Activated naive CD8-positive, alpha-beta T cell treated with anti-CD3 and anti-CD28 coated beads for 36 hours (primary cell): ENCODE measurements at regions not wholly inside any gene's neighbourhood (a gene's known extent, or its start where the extent isn't known, plus 50 kb on each side); places are given as distances from the start of the nearest gene placed in this dataset.

ENCODE experiments used
- DNase-seq: peaks from one replicate; pipeline ENCODE4 v3.0.0; 2021
- H3K27ac Mint-ChIP-seq: one replicate; pipeline ENCODE4 v1.8.0; 2022; ENCODE audit warnings: mild to moderate bottlenecking, moderate library complexity, mixed read lengths
- H3K27me3 Mint-ChIP-seq: one replicate; pipeline ENCODE4 v1.8.0; 2022; ENCODE audit warnings: mild to moderate bottlenecking, mixed read lengths
- H3K36me3 Mint-ChIP-seq: one replicate; pipeline ENCODE4 v1.8.0; 2021; ENCODE audit warnings: mild to moderate bottlenecking, mixed read lengths
- H3K4me1 Mint-ChIP-seq: one replicate; pipeline ENCODE4 v1.8.0; 2021; ENCODE audit warnings: mixed read lengths
- H3K4me3 Mint-ChIP-seq: one replicate; pipeline ENCODE4 v1.8.0; 2022; ENCODE audit warnings: mild to moderate bottlenecking, moderate library complexity, mixed read lengths
- H3K9me3 Mint-ChIP-seq: one replicate; pipeline ENCODE4 v1.8.0; 2022; ENCODE audit warnings: mixed read lengths

GRCh38 chr15:99921101-99921500, 187.9 kb upstream of the LYSMD4 start:
- no peaks in the 10 kb centered on the region for H3K9me3 Mint-ChIP-seq
- no peak overlapping the region for H3K27ac Mint-ChIP-seq
- DNase-seq: no peak
- H3K27me3 Mint-ChIP-seq: peaks cover 51% of the 10 kb centered on the region
- H3K36me3 Mint-ChIP-seq: no peaks in the 10 kb centered on the region
- no peaks in the 10 kb centered on the region for H3K4me1 Mint-ChIP-seq
- H3K4me3 Mint-ChIP-seq: no peak overlapping the region

DNA sequence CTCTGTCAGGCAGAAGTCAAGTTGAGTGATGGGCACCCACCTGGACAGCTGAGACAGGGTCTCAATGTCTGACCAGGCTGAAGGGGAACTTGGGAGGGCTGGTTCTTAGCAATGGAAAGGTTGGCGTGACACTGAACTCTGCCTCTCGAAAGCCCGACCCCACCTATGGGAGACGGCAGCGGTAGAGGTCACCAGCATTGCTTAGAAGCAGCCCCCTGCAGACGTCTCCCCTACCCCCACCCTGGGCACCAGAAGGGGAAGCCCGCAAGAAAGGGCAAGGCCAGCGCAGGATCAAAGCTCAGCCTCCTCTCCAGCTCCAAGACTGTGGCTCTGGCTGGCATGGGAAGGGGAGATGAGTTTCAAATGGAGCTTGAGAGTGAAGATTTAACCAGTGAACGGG, 184.8 kb upstream of the LYSMD4 start:
- H3K9me3 Mint-ChIP-seq: no peaks in the 10 kb centered on the region
- no peaks in the 10 kb centered on the region for H3K36me3 Mint-ChIP-seq
- no peak overlapping the region for H3K4me3 Mint-ChIP-seq
- peaks cover 35% of the 10 kb centered on the region for H3K27me3 Mint-ChIP-seq
- no peak overlapping the region for H3K27ac Mint-ChIP-seq
- DNase-seq: no peak
- H3K4me1 Mint-ChIP-seq: no peaks in the 10 kb centered on the region

- Mint-ChIP-seq H3K9me3 (peaks cover 1% of the 10 kb centered on the region), H3K36me3 (no peaks in the 10 kb centered on the region), H3K4me1 (no peaks in the 10 kb centered on the region), H3K4me3 (no peak overlapping the region), H3K27me3 (peaks cover 31% of the 10 kb centered on the region), H3K27ac (no peak overlapping the region)
- DNase-seq: no peak
Measured at GRCh38 chr15:99917252-99917651, 184.0 kb upstream of the LYSMD4 start.

GRCh38 chr15:99916668-99917223, 183.5 kb upstream of the LYSMD4 start:
- Mint-ChIP-seq H3K9me3 (peaks cover 1% of the 10 kb centered on the region), H3K27ac (no peak overlapping the region), H3K4me3 (no peak overlapping the region), H3K27me3 (peaks cover 27% of the 10 kb centered on the region), H3K36me3 (no peaks in the 10 kb centered on the region), H3K4me1 (peaks cover 4% of the 10 kb centered on the region)
- DNase-seq: no peak

DNA sequence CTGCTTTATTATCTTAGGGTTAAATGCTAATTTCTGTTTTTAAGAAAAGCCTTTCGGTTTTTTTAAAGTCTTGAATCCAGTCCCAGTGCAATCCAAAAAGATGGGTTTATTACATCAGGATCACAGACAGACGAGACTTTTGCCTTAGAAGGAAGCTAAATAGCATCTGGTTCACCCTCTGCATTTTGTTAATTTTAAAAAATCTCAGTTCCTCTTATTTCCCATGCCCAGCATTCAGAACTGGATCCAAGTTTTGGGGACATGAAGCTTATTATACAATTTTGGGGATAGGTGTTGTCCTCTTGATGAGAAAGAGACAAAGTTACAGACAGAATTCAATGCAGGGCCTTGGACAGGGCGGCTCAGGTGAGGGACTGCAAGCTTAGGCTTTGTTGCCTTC, 181.5 kb upstream of the LYSMD4 start:
- Mint-ChIP-seq H3K9me3 (peaks cover 1% of the 10 kb centered on the region), H3K27ac (no peak overlapping the region), H3K4me1 (peaks cover 6% of the 10 kb centered on the region), H3K4me3 (no peak overlapping the region), H3K36me3 (peaks cover 2% of the 10 kb centered on the region), H3K27me3 (peaks cover 19% of the 10 kb centered on the region)
- no peak for DNase-seq

DNA sequence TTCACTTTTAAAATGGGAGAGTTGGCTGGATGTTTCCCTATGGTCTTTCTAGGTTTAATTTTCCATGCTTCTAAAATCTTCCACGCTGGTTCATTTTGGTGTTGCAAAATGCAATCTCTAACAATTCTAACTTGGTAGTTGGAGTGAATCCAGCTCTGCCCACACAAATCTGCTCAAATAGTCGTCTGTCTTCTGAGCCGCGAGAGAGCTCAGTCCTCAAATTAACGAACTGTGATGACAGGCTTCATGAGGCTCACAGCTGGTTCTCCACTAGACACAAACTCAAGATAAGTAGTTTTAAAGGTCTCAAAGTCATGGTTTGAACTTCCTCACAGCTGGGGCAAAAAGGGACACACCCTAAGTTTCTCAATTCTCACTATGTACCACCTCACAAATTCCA, 178.6 kb upstream of the LYSMD4 start:
- Mint-ChIP-seq H3K4me3 (no peak overlapping the region), H3K27me3 (no peaks in the 10 kb centered on the region), H3K4me1 (peaks cover 8% of the 10 kb centered on the region), H3K9me3 (peaks cover 1% of the 10 kb centered on the region), H3K36me3 (peaks cover 7% of the 10 kb centered on the region), H3K27ac (no peak overlapping the region)
- DNase-seq: no peak

- Mint-ChIP-seq H3K9me3 (peaks cover 1% of the 10 kb centered on the region), H3K4me3 (no peak overlapping the region), H3K36me3 (peaks cover 7% of the 10 kb centered on the region), H3K27ac (no peak overlapping the region), H3K4me1 (peaks cover 8% of the 10 kb centered on the region), H3K27me3 (no peaks in the 10 kb centered on the region)
- DNase-seq: no peak
Measured at GRCh38 chr15:99909592-99910295, 176.5 kb upstream of the LYSMD4 start.

- H3K9me3 Mint-ChIP-seq: peaks cover 1% of the 10 kb centered on the region
- DNase-seq: no peak
- H3K27ac Mint-ChIP-seq: no peak overlapping the region
- peaks cover 8% of the 10 kb centered on the region for H3K4me1 Mint-ChIP-seq
- no peak overlapping the region for H3K4me3 Mint-ChIP-seq
- H3K36me3 Mint-ChIP-seq: peaks cover 7% of the 10 kb centered on the region
- no peaks in the 10 kb centered on the region for H3K27me3 Mint-ChIP-seq
Measured at GRCh38 chr15:99907698-99908097, 174.5 kb upstream of the LYSMD4 start.

DNA sequence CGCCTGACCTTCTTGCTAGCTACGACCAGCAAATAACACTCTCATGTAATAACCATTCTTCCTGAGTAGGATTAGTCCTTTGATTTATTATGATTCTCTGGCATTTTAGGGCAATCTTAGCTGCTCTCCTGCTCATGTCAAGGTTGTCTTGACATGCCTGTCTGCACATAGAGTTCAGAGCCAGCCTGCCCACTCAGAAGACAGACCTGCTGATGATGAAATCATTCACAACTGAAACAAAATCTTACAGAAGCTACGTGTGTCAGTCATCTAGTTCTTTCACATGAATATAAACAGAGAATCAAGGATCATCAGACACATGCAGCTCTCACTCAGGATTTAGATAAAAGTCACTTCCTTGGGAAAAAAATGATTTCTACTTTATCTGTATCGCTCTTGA, 173.6 kb upstream of the LYSMD4 start:
- Mint-ChIP-seq H3K36me3 (peaks cover 7% of the 10 kb centered on the region), H3K27me3 (no peaks in the 10 kb centered on the region), H3K9me3 (no peaks in the 10 kb centered on the region), H3K27ac (no peak overlapping the region), H3K4me1 (peaks cover 5% of the 10 kb centered on the region), H3K4me3 (no peak overlapping the region)
- no peak for DNase-seq

DNA sequence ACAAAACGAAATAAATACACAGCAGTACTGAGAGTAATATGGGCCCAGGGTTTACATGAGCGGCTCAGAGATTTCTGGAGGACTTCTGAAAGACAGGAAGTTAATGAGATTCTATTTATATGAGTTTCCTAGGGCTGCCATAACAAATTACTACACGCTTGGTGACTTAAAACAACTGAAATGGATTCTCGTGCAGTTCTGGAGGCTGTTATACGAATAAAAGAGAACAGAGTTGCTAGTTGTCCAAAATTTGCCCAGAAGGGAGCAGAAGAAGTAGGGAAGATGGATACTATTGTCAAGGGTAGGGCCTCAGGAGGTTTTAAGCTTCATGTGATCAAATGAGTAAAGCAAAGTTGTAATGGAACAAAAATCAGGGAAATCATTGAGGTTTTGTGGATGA, 173.1 kb upstream of the LYSMD4 start:
- Mint-ChIP-seq H3K27me3 (no peaks in the 10 kb centered on the region), H3K9me3 (no peaks in the 10 kb centered on the region), H3K27ac (no peak overlapping the region), H3K4me1 (peaks cover 4% of the 10 kb centered on the region), H3K4me3 (no peak overlapping the region), H3K36me3 (peaks cover 7% of the 10 kb centered on the region)
- no peak for DNase-seq

- H3K9me3 Mint-ChIP-seq: peaks cover 7% of the 10 kb centered on the region
- H3K36me3 Mint-ChIP-seq: peaks cover 10% of the 10 kb centered on the region
- no peak overlapping the region for H3K4me3 Mint-ChIP-seq
- no peak overlapping the region for H3K27ac Mint-ChIP-seq
- H3K27me3 Mint-ChIP-seq: peaks cover 4% of the 10 kb centered on the region
- H3K4me1 Mint-ChIP-seq: no peaks in the 10 kb centered on the region
- DNase-seq: no peak
Measured at GRCh38 chr15:99902248-99902928, 169.2 kb upstream of the LYSMD4 start.

DNA sequence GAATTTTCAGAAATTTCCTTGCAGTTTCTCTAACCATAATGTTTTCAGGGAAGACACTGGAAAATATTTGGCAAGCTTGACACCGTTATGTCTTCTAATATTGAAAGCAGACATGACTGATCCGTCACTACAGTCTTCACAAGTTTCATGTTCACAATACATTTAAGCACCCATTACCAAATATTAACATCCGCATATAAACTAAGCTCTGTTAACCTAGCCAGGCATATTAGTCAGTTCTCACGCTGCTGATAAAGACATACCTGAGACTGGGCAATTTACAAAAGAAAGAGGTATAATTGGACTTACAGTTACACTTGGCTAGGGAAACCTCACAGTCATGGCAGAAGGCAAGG, 162.7 kb upstream of the LYSMD4 start:
- DNase-seq: no peak
- Mint-ChIP-seq H3K4me1 (no peaks in the 10 kb centered on the region), H3K4me3 (no peak overlapping the region), H3K27me3 (peaks cover 4% of the 10 kb centered on the region), H3K27ac (no peak overlapping the region), H3K9me3 (peaks cover 7% of the 10 kb centered on the region), H3K36me3 (peaks cover 18% of the 10 kb centered on the region)

DNA sequence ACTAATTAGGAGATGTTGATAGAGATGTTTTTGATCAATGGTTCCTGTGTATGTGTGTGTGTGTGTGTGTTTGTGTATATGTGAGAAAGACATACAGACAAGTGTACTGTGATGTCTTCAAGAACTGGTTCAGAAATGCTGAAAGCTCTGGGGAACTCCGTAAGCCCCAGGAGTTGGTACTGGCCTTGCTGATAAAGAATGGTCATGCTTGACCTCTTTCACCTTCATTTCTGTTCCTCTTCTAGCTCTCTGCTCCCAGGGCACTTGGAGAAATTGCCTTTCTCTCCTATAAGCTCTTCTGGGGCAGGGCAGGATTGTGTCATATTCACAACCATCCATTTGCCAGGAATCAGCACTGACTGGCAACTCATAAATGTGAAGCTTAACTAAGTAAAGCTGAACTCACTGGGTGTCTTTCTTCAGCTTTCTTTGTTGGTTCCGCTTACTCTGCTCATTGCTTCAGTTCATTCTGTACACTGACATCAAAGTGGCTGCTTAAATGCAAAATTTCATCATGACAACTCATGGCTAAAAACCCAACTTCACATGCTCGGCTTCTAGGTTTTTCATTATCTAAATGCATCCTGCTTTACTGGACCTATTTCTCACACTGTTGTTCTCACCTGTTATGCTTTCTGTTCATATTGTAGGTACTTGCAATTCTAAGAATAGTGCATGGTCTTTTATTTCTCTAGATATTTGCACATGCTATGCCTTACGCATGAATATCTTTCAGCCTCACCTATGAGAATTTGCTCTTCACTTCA, 162.1 kb upstream of the LYSMD4 start:
- no peak for DNase-seq
- Mint-ChIP-seq H3K4me3 (no peak overlapping the region), H3K4me1 (no peaks in the 10 kb centered on the region), H3K27ac (no peak overlapping the region), H3K9me3 (peaks cover 7% of the 10 kb centered on the region), H3K27me3 (peaks cover 4% of the 10 kb centered on the region), H3K36me3 (peaks cover 18% of the 10 kb centered on the region)

GRCh38 chr15:99878835-99879234, 145.6 kb upstream of the LYSMD4 start:
- Mint-ChIP-seq H3K27ac (no peak overlapping the region), H3K36me3 (peaks cover 31% of the 10 kb centered on the region), H3K27me3 (no peaks in the 10 kb centered on the region), H3K4me3 (no peak overlapping the region), H3K4me1 (no peaks in the 10 kb centered on the region), H3K9me3 (peaks cover 2% of the 10 kb centered on the region)
- DNase-seq: no peak

DNA sequence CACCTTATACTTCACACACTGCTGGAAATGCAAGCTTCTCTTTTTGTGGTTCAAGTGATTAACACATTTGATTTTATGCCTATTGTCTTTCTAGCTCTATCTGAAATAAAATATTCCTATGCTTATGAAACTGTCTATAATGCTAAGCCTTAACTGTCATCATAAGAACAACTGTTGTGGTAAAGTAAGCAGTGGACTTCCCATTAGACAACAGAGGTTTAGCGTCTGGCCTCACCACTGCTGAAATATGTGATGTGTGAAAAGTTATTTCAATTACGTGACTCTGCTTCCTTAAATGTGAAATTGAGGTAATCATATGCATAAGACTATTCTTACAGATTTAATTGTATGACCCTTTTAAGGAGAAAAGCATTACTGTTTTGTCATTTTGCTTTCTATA, 140.2 kb upstream of the LYSMD4 start:
- no peak for DNase-seq
- H3K4me1 Mint-ChIP-seq: no peaks in the 10 kb centered on the region
- H3K9me3 Mint-ChIP-seq: no peaks in the 10 kb centered on the region
- H3K36me3 Mint-ChIP-seq: peaks cover 5% of the 10 kb centered on the region
- no peak overlapping the region for H3K27ac Mint-ChIP-seq
- H3K27me3 Mint-ChIP-seq: no peaks in the 10 kb centered on the region
- no peak overlapping the region for H3K4me3 Mint-ChIP-seq
